ENCODE measurements at regions not wholly inside any gene's neighbourhood (a gene's known extent, or its start where the extent isn't known, plus 50 kb on each side); places are given as distances from the start of the nearest gene placed in this dataset.
A peak's percentile ranks its signal among the peaks of the same experiment; 100 is the strongest.

GRCh38 chr5:142515036-142515435 is 170.9 kb downstream of the FGF1 start:
- DNase-seq, result no peak
- no peak overlapping the region for H3K4me3 Mint-ChIP-seq
- peaks cover 12% of the 10 kb centered on the region for H3K9me3 Mint-ChIP-seq
- H3K36me3 Mint-ChIP-seq (ENCODE audit: low read depth), result peaks cover 18% of the 10 kb centered on the region
- TF ChIP-seq CTCF (IDR thresholded peaks at IDR 0.05), result no peak
- no peak overlapping the region for H3K27ac Mint-ChIP-seq
- no peaks in the 10 kb centered on the region; the same call in 1 of the 2 replicates for H3K27me3 Mint-ChIP-seq (ENCODE audit: insufficient read depth)
- H3K4me1 Mint-ChIP-seq (ENCODE audit: low read depth), result peaks cover 48% of the 10 kb centered on the region

- Mint-ChIP-seq H3K4me3 (no peak overlapping the region), H3K4me1 (ENCODE audit: low read depth) (peaks cover 48% of the 10 kb centered on the region), H3K9me3 (peaks cover 12% of the 10 kb centered on the region), H3K27me3 (ENCODE audit: insufficient read depth) (no peaks in the 10 kb centered on the region; the same call in 1 of the 2 replicates), H3K36me3 (ENCODE audit: low read depth) (peaks cover 18% of the 10 kb centered on the region), H3K27ac (no peak overlapping the region)
- no peak for TF ChIP-seq CTCF (IDR thresholded peaks at IDR 0.05)
- DNase-seq, result no peak
Measured at GRCh38 chr5:142514196-142514595, 171.7 kb downstream of the FGF1 start.

GRCh38 chr5:142512043-142513042 is 173.5 kb downstream of the FGF1 start:
- peak overlapping the region; percentile 80 for H3K27ac Mint-ChIP-seq
- peak; percentile 77 for DNase-seq
- peaks cover 12% of the 10 kb centered on the region for H3K9me3 Mint-ChIP-seq

GRCh38 chr5:142511358-142511757 is 174.5 kb downstream of the FGF1 start:
- H3K9me3 Mint-ChIP-seq, result peaks cover 4% of the 10 kb centered on the region; the same call in 1 of the 2 replicates
- H3K27me3 Mint-ChIP-seq (ENCODE audit: insufficient read depth), result no peaks in the 10 kb centered on the region; the same call in 1 of the 2 replicates
- H3K4me3 Mint-ChIP-seq, result no peak overlapping the region
- H3K36me3 Mint-ChIP-seq (ENCODE audit: low read depth), result peaks cover 9% of the 10 kb centered on the region; the same call in 1 of the 2 replicates
- H3K4me1 Mint-ChIP-seq (ENCODE audit: low read depth), result peaks cover 44% of the 10 kb centered on the region
- no peak for TF ChIP-seq CTCF (IDR thresholded peaks at IDR 0.05)
- H3K27ac Mint-ChIP-seq, result no peak overlapping the region; the same call in 1 of the 2 replicates
- no peak for DNase-seq

More at GRCh38 chr5:142512043-142513042, 173.5 kb downstream of the FGF1 start:
- Mint-ChIP-seq H3K36me3 (ENCODE audit: low read depth) (peaks cover 18% of the 10 kb centered on the region), H3K4me3 (peak overlapping the region; percentile 69), H3K4me1 (ENCODE audit: low read depth) (peaks cover 42% of the 10 kb centered on the region), H3K27me3 (ENCODE audit: insufficient read depth) (no peaks in the 10 kb centered on the region; the same call in 1 of the 2 replicates)
- no peak for TF ChIP-seq CTCF (IDR thresholded peaks at IDR 0.05)

GRCh38 chr5:142509026-142509425 is 176.9 kb downstream of the FGF1 start:
- Mint-ChIP-seq H3K4me3 (no peak overlapping the region), H3K27me3 (ENCODE audit: insufficient read depth) (no peaks in the 10 kb centered on the region; the same call in 1 of the 2 replicates), H3K27ac (no peak overlapping the region), H3K36me3 (ENCODE audit: low read depth) (peaks cover 10% of the 10 kb centered on the region), H3K9me3 (no peaks in the 10 kb centered on the region), H3K4me1 (ENCODE audit: low read depth) (peaks cover 40% of the 10 kb centered on the region)
- no peak for TF ChIP-seq CTCF (IDR thresholded peaks at IDR 0.05)
- DNase-seq, result no peak
